SU-DHL-6 (cell line): ENCODE measurements at regions not wholly inside any gene's neighbourhood (a gene's known extent, or its start where the extent isn't known, plus 50 kb on each side); places are given as distances from the start of the nearest gene placed in this dataset.

ENCODE experiments used
- H2AFZ ChIP-seq: fragments of 200-600 bp; sonication (generic); 2 replicates; pipeline ENCODE4 v1.6.1; 2014; ENCODE audit warnings: low read depth, mild to moderate bottlenecking, moderate library complexity, mixed read lengths, antibody characterized with exemption, low read length; ENCODE audit not compliant: severe bottlenecking
- H3F3A ChIP-seq: fragments of 200-600 bp; shearing (Covaris generic); 2 replicates; pipeline ENCODE4 v1.6.0; 2016; ENCODE audit warnings: antibody characterized with exemption, mild to moderate bottlenecking; ENCODE audit not compliant: insufficient read depth
- H3K27ac ChIP-seq: fragments of 200-600 bp; sonication (generic); 2 replicates; pipeline ENCODE4 v1.5.1; 2016; ENCODE audit warnings: low read depth, mild to moderate bottlenecking, low read length, moderate library complexity, mixed read lengths
- H3K27me3 ChIP-seq: fragments of 200-600 bp; sonication (generic), shearing (Covaris generic); 2 replicates; pipeline ENCODE4 v1.6.0; 2014; ENCODE audit warnings: mild to moderate bottlenecking, low read length
- H3K36me3 ChIP-seq: fragments of 200-600 bp; sonication (generic); 2 replicates; pipeline ENCODE4 v1.6.1; 2014; ENCODE audit warnings: mild to moderate bottlenecking, low read length, mixed read lengths
- H3K4me2 ChIP-seq: fragments of 300-600, 200-600 bp; shearing (Covaris generic), sonication (generic); 2 replicates; pipeline ENCODE4 v1.6.0; 2014; ENCODE audit warnings: low read length, low read depth, mild to moderate bottlenecking; ENCODE audit not compliant: poor library complexity, severe bottlenecking
- H3K4me3 ChIP-seq: fragments of 200-600 bp; sonication (generic); 2 replicates; pipeline ENCODE4 v1.5.1; 2014; ENCODE audit warnings: antibody characterized with exemption, low read length, mild to moderate bottlenecking, mixed read lengths; ENCODE audit not compliant: insufficient read depth, poor library complexity, severe bottlenecking
- H3K79me2 ChIP-seq: fragments of 200-600 bp; sonication (generic); 2 replicates; pipeline ENCODE4 v1.6.1; 2014; ENCODE audit warnings: mild to moderate bottlenecking, low read length, moderate library complexity; ENCODE audit not compliant: insufficient read depth
- H3K9ac ChIP-seq: fragments of 200-600 bp; sonication (generic); 2 replicates; pipeline ENCODE4 v1.7.0; 2014; ENCODE audit warnings: mild to moderate bottlenecking, low read length
- H3K9me2 ChIP-seq: fragments of 200-600 bp; sonication (generic); replicated peaks from 2 replicates; pipeline ENCODE4 v1.6.1; 2014; ENCODE audit warnings: low read length; ENCODE audit not compliant: insufficient read depth
- H3K9me3 ChIP-seq: fragments of 200-600 bp; sonication (generic); 2 replicates; pipeline ENCODE4 v1.6.1; 2014; ENCODE audit warnings: low read length, mixed read lengths; ENCODE audit not compliant: insufficient read depth
- H4K20me1 ChIP-seq: fragments of 200-600 bp; sonication (generic); 2 replicates; pipeline ENCODE4 v1.6.1; 2014; ENCODE audit warnings: low read depth, mild to moderate bottlenecking, antibody characterized with exemption, low read length, moderate library complexity, mixed read lengths
- CTCF ChIP-seq: fragments of 200-600 bp; sonication (generic); IDR thresholded peaks from one replicate; pipeline ENCODE4 v1.5.1; 2017; ENCODE audit warnings: antibody characterized with exemption, mild to moderate bottlenecking, low read length, moderate library complexity; ENCODE audit not compliant: insufficient read depth, poor library complexity, severe bottlenecking
- EZH2phosphoT487 ChIP-seq: fragments of 200-600 bp; sonication (generic), shearing (Covaris generic); conservative IDR thresholded peaks from 2 replicates; pipeline ENCODE4 v1.6.1; 2018; ENCODE audit warnings: mild to moderate bottlenecking, antibody characterized with exemption, low read length, moderate library complexity, mixed read lengths

GRCh38 chr11:19403196-19403895, 162.6 kb upstream of the E2F8 start:
- H2AFZ ChIP-seq, result no peak overlapping the region
- H3K9me2 ChIP-seq, result no peaks in the 10 kb centered on the region
- TF ChIP-seq EZH2phosphoT487 (no peak), CTCF (no peak)
- H4K20me1 ChIP-seq, result no peaks in the 10 kb centered on the region
- H3K9me3 ChIP-seq, result no peaks in the 10 kb centered on the region
- H3K4me3 ChIP-seq, result no peak overlapping the region
- H3K27me3 ChIP-seq, result no peaks in the 10 kb centered on the region
- no peak overlapping the region for H3K27ac ChIP-seq
- H3F3A ChIP-seq, result no peaks in the 10 kb centered on the region
- H3K79me2 ChIP-seq, result no peaks in the 10 kb centered on the region
- no peaks in the 10 kb centered on the region for H3K36me3 ChIP-seq
- H3K9ac ChIP-seq, result no peak overlapping the region
- no peak overlapping the region for H3K4me2 ChIP-seq

- no peak overlapping the region for H3K4me3 ChIP-seq
- no peaks in the 10 kb centered on the region for H3K27me3 ChIP-seq
- no peaks in the 10 kb centered on the region for H3K36me3 ChIP-seq
- H3K79me2 ChIP-seq, result no peaks in the 10 kb centered on the region
- H3K9ac ChIP-seq, result no peak overlapping the region
- no peak overlapping the region for H2AFZ ChIP-seq
- TF ChIP-seq CTCF (no peak), EZH2phosphoT487 (no peak)
- no peak overlapping the region for H3K4me2 ChIP-seq
- no peaks in the 10 kb centered on the region for H4K20me1 ChIP-seq
- H3K9me2 ChIP-seq, result no peaks in the 10 kb centered on the region
- no peak overlapping the region for H3K27ac ChIP-seq
- no peaks in the 10 kb centered on the region for H3F3A ChIP-seq
- no peaks in the 10 kb centered on the region for H3K9me3 ChIP-seq
Observed at GRCh38 chr11:19400296-19400695, 159.6 kb upstream of the E2F8 start.

- H3K79me2 ChIP-seq, result no peaks in the 10 kb centered on the region
- no peak overlapping the region for H3K9ac ChIP-seq
- no peak overlapping the region for H2AFZ ChIP-seq
- no peaks in the 10 kb centered on the region for H3K9me3 ChIP-seq
- no peak for TF ChIP-seq CTCF
- TF ChIP-seq EZH2phosphoT487, result no peak
- H3K4me3 ChIP-seq, result no peak overlapping the region
- no peaks in the 10 kb centered on the region for H4K20me1 ChIP-seq
- no peak overlapping the region for H3K27ac ChIP-seq
- no peaks in the 10 kb centered on the region for H3K9me2 ChIP-seq
- H3K36me3 ChIP-seq, result no peaks in the 10 kb centered on the region
- no peak overlapping the region for H3K4me2 ChIP-seq
- no peaks in the 10 kb centered on the region for H3F3A ChIP-seq
- no peaks in the 10 kb centered on the region for H3K27me3 ChIP-seq
Observed at GRCh38 chr11:19398772-19399527, 158.2 kb upstream of the E2F8 start.
